ENCODE measurements at regions not wholly inside any gene's neighbourhood (a gene's known extent, or its start where the extent isn't known, plus 50 kb on each side); places are given as distances from the start of the nearest gene placed in this dataset.

DNA sequence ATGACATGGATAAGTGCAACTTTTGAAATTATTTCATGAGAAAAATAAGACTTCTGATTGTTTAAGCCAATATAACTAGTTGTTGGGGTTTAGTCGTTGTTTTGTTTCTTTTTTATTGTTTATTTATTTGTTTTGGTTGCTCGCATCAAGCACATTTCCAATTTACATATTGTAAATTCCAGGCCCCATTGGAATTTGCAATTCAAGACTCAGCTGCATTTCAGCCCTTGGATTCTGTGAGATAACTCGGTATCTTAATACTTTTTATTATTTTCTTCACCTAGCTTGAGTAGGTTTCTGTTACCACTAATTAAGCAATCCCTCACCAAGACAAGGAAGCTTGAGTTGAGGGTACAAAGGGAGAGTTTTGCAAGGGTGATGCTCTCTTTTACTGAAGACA, 318.3 kb upstream of the GATB start:
- ATAC-seq (no peak), DNase-seq (no peak)
- Mint-ChIP-seq H3K36me3 (ENCODE audit: low read depth) (peaks cover 2% of the 10 kb centered on the region), H3K27ac (peak overlapping the region; percentile 90), H3K4me1 (peaks cover 24% of the 10 kb centered on the region), H3K4me3 (peak overlapping the region; percentile 60), H3K27me3 (no peaks in the 10 kb centered on the region)
- no peaks in the 10 kb centered on the region for H3K9me3 ChIP-seq (ENCODE audit: control insufficient read depth, low read length, poor library complexity, severe bottlenecking)

DNA sequence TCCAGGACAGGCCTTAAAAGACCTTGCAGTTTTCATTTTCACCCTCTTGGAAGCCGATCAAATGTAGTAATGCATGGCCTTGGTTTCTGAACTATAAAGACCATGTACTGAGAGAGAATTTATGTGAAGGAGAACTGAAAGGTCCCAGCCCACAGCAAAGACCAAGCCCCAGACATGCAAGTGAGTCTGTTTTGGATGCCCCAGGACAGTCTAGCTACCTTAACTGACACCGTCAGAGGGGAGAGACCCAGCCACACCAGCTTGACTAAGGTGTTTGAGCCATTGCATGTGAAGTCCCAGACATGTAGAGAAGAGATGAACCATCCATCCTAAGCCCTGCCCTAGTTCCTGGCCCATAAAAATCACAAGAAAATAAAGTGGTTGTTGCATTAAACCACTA, 316.8 kb upstream of the GATB start:
- no peaks in the 10 kb centered on the region for H3K9me3 ChIP-seq (ENCODE audit: control insufficient read depth, low read length, poor library complexity, severe bottlenecking)
- H3K27me3 Mint-ChIP-seq = no peaks in the 10 kb centered on the region
- no peak overlapping the region for H3K4me3 Mint-ChIP-seq
- no peak for DNase-seq
- peaks cover 24% of the 10 kb centered on the region for H3K4me1 Mint-ChIP-seq
- no peaks in the 10 kb centered on the region for H3K36me3 Mint-ChIP-seq (ENCODE audit: low read depth)
- H3K27ac Mint-ChIP-seq = peak overlapping the region; percentile 16
- ATAC-seq = no peak

DNA sequence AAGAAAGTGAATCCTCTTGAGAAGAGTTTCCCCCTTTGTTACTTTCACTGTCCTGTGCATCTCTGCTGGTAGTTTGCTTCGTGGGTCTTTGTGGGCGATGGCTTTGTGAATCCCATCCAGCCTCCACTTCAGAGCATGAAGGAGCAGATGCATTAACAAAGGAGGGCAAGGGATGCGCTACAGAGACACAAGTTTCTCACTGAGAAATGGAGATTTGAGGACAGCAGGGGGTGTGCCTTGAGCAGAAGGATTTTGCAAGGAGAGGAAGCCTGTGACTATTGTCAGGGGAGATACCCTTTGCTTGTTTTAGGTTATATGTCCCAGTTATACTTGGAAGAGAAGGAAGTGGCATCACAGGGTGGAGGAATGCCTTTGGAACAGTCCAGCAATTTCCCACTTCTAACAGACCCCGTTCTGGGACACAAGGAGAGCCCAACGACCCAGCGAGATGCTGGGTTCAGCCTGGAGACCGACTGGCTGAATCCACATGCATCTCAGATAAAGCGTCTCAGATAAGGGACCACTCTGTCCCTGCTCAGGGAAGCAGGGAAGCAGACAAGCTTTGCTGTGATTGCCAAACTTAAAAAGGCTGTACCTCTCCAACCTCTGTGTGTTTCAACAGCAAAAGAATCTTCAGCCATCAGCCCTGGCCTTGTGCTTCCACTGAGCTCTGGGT, 314.6 kb upstream of the GATB start:
- H3K27ac Mint-ChIP-seq = no peak overlapping the region
- no peak for ATAC-seq
- no peaks in the 10 kb centered on the region for H3K9me3 ChIP-seq (ENCODE audit: control insufficient read depth, low read length, poor library complexity, severe bottlenecking)
- no peak overlapping the region for H3K4me3 Mint-ChIP-seq
- H3K4me1 Mint-ChIP-seq = peaks cover 16% of the 10 kb centered on the region
- H3K36me3 Mint-ChIP-seq (ENCODE audit: low read depth) = no peaks in the 10 kb centered on the region
- DNase-seq = no peak
- no peaks in the 10 kb centered on the region for H3K27me3 Mint-ChIP-seq

GRCh38 chr4:152074573-152074972, 313.8 kb upstream of the GATB start:
- no peaks in the 10 kb centered on the region for H3K27me3 Mint-ChIP-seq
- no peak for ATAC-seq

GRCh38 chr4:152074088-152074437, 313.3 kb upstream of the GATB start:
- no peaks in the 10 kb centered on the region for H3K9me3 ChIP-seq (ENCODE audit: control insufficient read depth, low read length, poor library complexity, severe bottlenecking)
- ATAC-seq (no peak), DNase-seq (no peak)
- no peak overlapping the region for H3K4me3 Mint-ChIP-seq
- no peaks in the 10 kb centered on the region for H3K27me3 Mint-ChIP-seq
- H3K27ac Mint-ChIP-seq = peak overlapping the region; percentile 11
- H3K4me1 Mint-ChIP-seq = peaks cover 8% of the 10 kb centered on the region
- no peaks in the 10 kb centered on the region for H3K36me3 Mint-ChIP-seq (ENCODE audit: low read depth)

More at GRCh38 chr4:152074573-152074972, 313.8 kb upstream of the GATB start:
- DNase-seq = no peak
- Mint-ChIP-seq H3K27ac (peak overlapping the region; percentile 11), H3K36me3 (ENCODE audit: low read depth) (no peaks in the 10 kb centered on the region), H3K4me3 (no peak overlapping the region), H3K4me1 (peaks cover 8% of the 10 kb centered on the region)
- no peaks in the 10 kb centered on the region for H3K9me3 ChIP-seq (ENCODE audit: control insufficient read depth, low read length, poor library complexity, severe bottlenecking)

GRCh38 chr4:152073351-152074087, 312.7 kb upstream of the GATB start:
- DNase-seq = no peak
- Mint-ChIP-seq H3K27me3 (no peaks in the 10 kb centered on the region), H3K4me3 (no peak overlapping the region), H3K36me3 (ENCODE audit: low read depth) (no peaks in the 10 kb centered on the region), H3K27ac (no peak overlapping the region), H3K4me1 (peaks cover 9% of the 10 kb centered on the region)
- H3K9me3 ChIP-seq (ENCODE audit: control insufficient read depth, low read length, poor library complexity, severe bottlenecking) = no peaks in the 10 kb centered on the region
- ATAC-seq = no peak

GRCh38 chr4:152072906-152073305, 312.1 kb upstream of the GATB start:
- no peak overlapping the region for H3K27ac Mint-ChIP-seq
- H3K4me1 Mint-ChIP-seq = peaks cover 6% of the 10 kb centered on the region
- H3K36me3 Mint-ChIP-seq (ENCODE audit: low read depth) = no peaks in the 10 kb centered on the region

DNA sequence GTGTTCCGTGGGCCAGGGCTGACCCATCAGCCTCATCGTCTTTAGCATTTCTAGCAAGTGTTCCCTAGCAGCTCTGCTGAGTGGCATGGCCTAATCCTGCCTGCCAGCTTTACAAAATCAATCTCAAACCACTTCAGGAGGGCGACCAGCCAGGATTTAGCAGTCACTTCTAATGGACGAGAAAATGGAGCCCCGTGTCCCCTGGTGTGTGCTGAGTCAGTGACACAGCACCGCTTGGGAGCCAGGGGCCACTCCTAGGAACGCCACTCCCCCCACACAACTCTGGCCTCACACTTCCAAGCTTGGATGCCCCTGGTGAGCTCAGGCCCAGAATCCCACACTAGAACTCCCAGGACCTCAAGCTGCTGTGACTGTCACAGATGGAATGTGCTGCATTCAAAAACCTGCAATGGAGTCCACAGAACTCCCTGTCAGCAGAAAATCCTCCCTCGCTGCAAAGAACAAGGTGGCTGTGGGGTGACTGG, 311.2 kb upstream of the GATB start:
- ATAC-seq (no peak), DNase-seq (no peak)
- Mint-ChIP-seq H3K4me3 (no peak overlapping the region), H3K27ac (no peak overlapping the region), H3K36me3 (ENCODE audit: low read depth) (no peaks in the 10 kb centered on the region), H3K27me3 (no peaks in the 10 kb centered on the region), H3K4me1 (peaks cover 6% of the 10 kb centered on the region)
- no peaks in the 10 kb centered on the region for H3K9me3 ChIP-seq (ENCODE audit: control insufficient read depth, low read length, poor library complexity, severe bottlenecking)

More at GRCh38 chr4:152072906-152073305, 312.1 kb upstream of the GATB start:
- Mint-ChIP-seq H3K27me3 (no peaks in the 10 kb centered on the region), H3K4me3 (no peak overlapping the region)
- DNase-seq (no peak), ATAC-seq (no peak)
- H3K9me3 ChIP-seq (ENCODE audit: control insufficient read depth, low read length, poor library complexity, severe bottlenecking) = no peaks in the 10 kb centered on the region

DNA sequence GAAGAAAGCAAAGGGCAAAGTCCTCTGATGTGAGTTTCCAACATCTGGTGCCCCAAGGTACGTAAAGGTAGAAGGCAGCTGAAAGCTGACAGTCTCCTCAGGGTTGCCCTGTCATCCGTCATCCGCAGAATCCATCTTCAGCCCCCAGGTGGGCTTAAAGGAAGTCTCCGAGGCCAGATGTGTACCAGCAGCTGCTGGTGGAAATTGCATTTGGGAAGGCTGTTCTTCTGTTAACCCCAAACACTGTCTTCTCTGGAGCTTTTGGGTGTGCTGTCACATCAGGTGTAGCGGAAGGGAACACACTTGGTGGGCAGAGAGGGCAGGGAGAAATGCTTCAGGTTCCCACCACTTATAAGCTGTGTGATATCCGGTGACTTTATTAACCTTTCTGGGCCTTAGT, 310.0 kb upstream of the GATB start:
- Mint-ChIP-seq H3K36me3 (ENCODE audit: low read depth) (no peaks in the 10 kb centered on the region), H3K27ac (peak overlapping the region; percentile 81), H3K27me3 (no peaks in the 10 kb centered on the region), H3K4me3 (no peak overlapping the region), H3K4me1 (peaks cover 12% of the 10 kb centered on the region)
- no peak for DNase-seq
- no peak for ATAC-seq
- H3K9me3 ChIP-seq (ENCODE audit: control insufficient read depth, low read length, poor library complexity, severe bottlenecking) = no peaks in the 10 kb centered on the region

DNA sequence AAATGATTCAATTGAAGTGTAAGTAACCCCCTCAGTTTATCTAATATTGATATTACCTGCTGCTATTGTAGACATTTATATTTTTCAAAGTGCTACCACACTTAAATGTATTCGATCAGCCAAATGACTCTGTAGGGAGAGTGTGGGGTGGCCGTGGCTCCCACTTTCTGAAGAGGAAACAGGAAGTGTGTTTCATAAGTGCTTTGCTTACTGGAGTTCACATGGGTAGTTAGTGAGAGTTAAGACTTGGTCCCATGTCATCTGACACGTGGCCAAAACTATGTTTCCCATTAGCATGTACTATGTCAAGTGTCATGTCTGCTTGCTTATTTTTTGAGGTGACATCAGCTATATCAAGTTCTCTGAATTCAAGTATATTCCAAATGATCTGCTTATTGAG, 308.1 kb upstream of the GATB start:
- Mint-ChIP-seq H3K4me1 (peaks cover 25% of the 10 kb centered on the region), H3K4me3 (no peak overlapping the region), H3K36me3 (ENCODE audit: low read depth) (no peaks in the 10 kb centered on the region), H3K27ac (no peak overlapping the region), H3K27me3 (no peaks in the 10 kb centered on the region)
- ATAC-seq = no peak
- DNase-seq = no peak
- H3K9me3 ChIP-seq (ENCODE audit: control insufficient read depth, low read length, poor library complexity, severe bottlenecking) = no peaks in the 10 kb centered on the region

DNA sequence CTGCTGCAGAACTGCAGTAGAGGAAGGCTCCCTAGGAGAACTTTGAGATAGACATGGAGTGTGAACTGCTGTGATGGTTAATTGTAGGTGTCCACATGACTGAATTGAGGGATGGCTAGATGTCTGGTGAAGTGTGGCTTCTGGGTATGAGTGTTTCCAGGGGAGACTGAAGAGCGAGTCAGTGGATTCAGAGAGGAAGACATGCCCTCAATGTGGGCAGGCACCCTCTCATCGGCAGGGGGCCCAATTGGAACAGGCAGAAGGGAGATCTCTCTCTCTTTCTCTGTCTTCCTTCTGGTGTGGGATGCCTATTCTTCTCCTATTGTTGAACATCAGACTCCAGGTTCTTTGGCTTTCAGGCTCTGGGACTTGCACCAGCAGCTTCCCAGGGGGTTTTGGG, 304.7 kb upstream of the GATB start:
- Mint-ChIP-seq H3K27me3 (no peaks in the 10 kb centered on the region), H3K27ac (no peak overlapping the region), H3K4me3 (no peak overlapping the region), H3K36me3 (ENCODE audit: low read depth) (no peaks in the 10 kb centered on the region), H3K4me1 (peaks cover 27% of the 10 kb centered on the region)
- no peak for DNase-seq
- no peak for ATAC-seq
- no peaks in the 10 kb centered on the region for H3K9me3 ChIP-seq (ENCODE audit: control insufficient read depth, low read length, poor library complexity, severe bottlenecking)

DNA sequence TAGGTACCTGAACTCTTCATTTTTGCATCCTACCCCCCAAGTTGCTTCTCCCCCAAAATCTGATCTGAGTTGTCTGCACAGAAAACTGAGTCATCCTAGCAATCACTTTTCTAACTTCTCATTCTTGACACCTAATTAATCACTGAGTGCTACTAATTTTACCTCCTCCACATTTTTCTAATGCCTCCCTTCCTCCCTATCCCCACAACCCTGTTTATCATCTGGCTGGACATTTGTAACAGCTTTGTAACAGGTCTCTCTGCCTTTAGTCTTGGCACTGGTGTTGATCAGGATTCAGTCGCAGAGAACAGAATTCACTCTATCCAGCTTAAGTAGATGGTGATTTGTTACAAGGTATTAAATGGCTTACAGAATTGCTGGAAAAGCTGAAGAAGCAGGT, 303.9 kb upstream of the GATB start:
- Mint-ChIP-seq H3K27ac (peak overlapping the region; percentile 35), H3K27me3 (no peaks in the 10 kb centered on the region), H3K4me3 (no peak overlapping the region), H3K36me3 (ENCODE audit: low read depth) (no peaks in the 10 kb centered on the region), H3K4me1 (peaks cover 26% of the 10 kb centered on the region)
- H3K9me3 ChIP-seq (ENCODE audit: control insufficient read depth, low read length, poor library complexity, severe bottlenecking) = no peaks in the 10 kb centered on the region
- DNase-seq (no peak), ATAC-seq (no peak)

DNA sequence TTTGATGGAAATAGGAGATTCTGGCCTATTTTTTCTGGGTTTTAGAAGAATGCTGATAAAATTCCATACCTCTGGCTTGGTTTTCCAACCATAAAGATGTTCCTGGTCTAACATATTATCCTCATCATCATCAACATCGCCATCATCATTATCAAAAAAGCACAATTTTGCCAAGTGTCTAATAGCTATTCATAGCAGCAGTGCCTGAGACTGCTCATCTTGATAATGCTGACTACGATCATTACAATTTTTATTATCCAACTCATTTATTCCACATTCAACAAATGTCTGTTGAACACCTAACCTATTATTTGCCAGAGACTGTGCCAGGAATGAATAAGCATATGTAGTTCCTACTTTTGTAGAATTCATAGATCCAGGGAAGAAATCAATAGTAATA, 303.5 kb upstream of the GATB start:
- Mint-ChIP-seq H3K27ac (peak overlapping the region; percentile 35), H3K4me3 (peak overlapping the region; percentile 31), H3K27me3 (no peaks in the 10 kb centered on the region), H3K36me3 (ENCODE audit: low read depth) (no peaks in the 10 kb centered on the region), H3K4me1 (peaks cover 26% of the 10 kb centered on the region)
- ATAC-seq (no peak), DNase-seq (no peak)
- no peaks in the 10 kb centered on the region for H3K9me3 ChIP-seq (ENCODE audit: control insufficient read depth, low read length, poor library complexity, severe bottlenecking)

Measured in T-helper 17 cell (primary cell).